Central memory CD8-positive, alpha-beta T cell (primary cell): ENCODE measurements at regions not wholly inside any gene's neighbourhood (a gene's known extent, or its start where the extent isn't known, plus 50 kb on each side); places are given as distances from the start of the nearest gene placed in this dataset.

Experiments
- ATAC-seq: fragments of 150-1000 bp; cut with Tn5 transposase; replicated peaks from 2 replicates; pipeline ENCODE4 v1.10.0; 2022; ENCODE audit warnings: mild to moderate bottlenecking, moderate FRiP score, moderate number of reproducible peaks; ENCODE audit not compliant: poor library complexity, severe bottlenecking; ENCODE audit errors: extremely low read depth
- DNase-seq, 2 donors: peaks; one replicate each; pipeline ENCODE4 v3.0.0; 2021; ENCODE audit warnings: low spot score in 2 of 2
- H3K27ac Mint-ChIP-seq: one replicate; pipeline ENCODE4 v1.8.0; 2022; ENCODE audit warnings: low read depth, mild to moderate bottlenecking, moderate library complexity, mixed read lengths
- H3K27me3 Mint-ChIP-seq: one replicate; pipeline ENCODE4 v1.8.0; 2022; ENCODE audit warnings: mixed read lengths
- H3K36me3 Mint-ChIP-seq: one replicate; pipeline ENCODE4 v1.8.0; 2022; ENCODE audit warnings: mild to moderate bottlenecking, moderate library complexity, mixed read lengths; ENCODE audit not compliant: insufficient read depth
- H3K4me1 Mint-ChIP-seq: one replicate; pipeline ENCODE4 v1.8.0; 2022; ENCODE audit warnings: mixed read lengths
- H3K4me3 Mint-ChIP-seq: one replicate; pipeline ENCODE4 v1.8.0; 2022; ENCODE audit warnings: mild to moderate bottlenecking, moderate library complexity, mixed read lengths
- H3K9me3 Mint-ChIP-seq: one replicate; pipeline ENCODE4 v1.8.0; 2022; ENCODE audit warnings: mixed read lengths

GRCh38 chr18:77671456-77672167, 422.0 kb downstream of the GALR1 start:
- no peak overlapping the region for H3K4me3 Mint-ChIP-seq
- ATAC-seq (no peak), DNase-seq (no peak)
- no peak overlapping the region for H3K27ac Mint-ChIP-seq
- no peaks in the 10 kb centered on the region for H3K36me3 Mint-ChIP-seq
- no peaks in the 10 kb centered on the region for H3K9me3 Mint-ChIP-seq
- peaks cover 74% of the 10 kb centered on the region for H3K27me3 Mint-ChIP-seq
- H3K4me1 Mint-ChIP-seq = no peaks in the 10 kb centered on the region

- H3K4me1 Mint-ChIP-seq = no peaks in the 10 kb centered on the region
- no peaks in the 10 kb centered on the region for H3K9me3 Mint-ChIP-seq
- H3K36me3 Mint-ChIP-seq = no peaks in the 10 kb centered on the region
- ATAC-seq = no peak
- H3K27ac Mint-ChIP-seq = no peak overlapping the region
- H3K4me3 Mint-ChIP-seq = no peak overlapping the region
- peaks cover 72% of the 10 kb centered on the region for H3K27me3 Mint-ChIP-seq
- DNase-seq = no peak
Measured at GRCh38 chr18:77676910-77677309, 427.3 kb downstream of the GALR1 start.

GRCh38 chr18:77677536-77677935, 427.9 kb downstream of the GALR1 start:
- no peaks in the 10 kb centered on the region for H3K36me3 Mint-ChIP-seq
- DNase-seq (no peak), ATAC-seq (no peak)
- no peaks in the 10 kb centered on the region for H3K4me1 Mint-ChIP-seq
- no peak overlapping the region for H3K4me3 Mint-ChIP-seq
- no peak overlapping the region for H3K27ac Mint-ChIP-seq
- peaks cover 66% of the 10 kb centered on the region for H3K27me3 Mint-ChIP-seq
- H3K9me3 Mint-ChIP-seq = no peaks in the 10 kb centered on the region

GRCh38 chr18:77679869-77680268, 430.2 kb downstream of the GALR1 start:
- H3K27me3 Mint-ChIP-seq = peaks cover 60% of the 10 kb centered on the region
- ATAC-seq (no peak), DNase-seq (no peak)
- no peaks in the 10 kb centered on the region for H3K4me1 Mint-ChIP-seq
- no peaks in the 10 kb centered on the region for H3K9me3 Mint-ChIP-seq
- no peak overlapping the region for H3K27ac Mint-ChIP-seq
- no peaks in the 10 kb centered on the region for H3K36me3 Mint-ChIP-seq
- no peak overlapping the region for H3K4me3 Mint-ChIP-seq

DNA sequence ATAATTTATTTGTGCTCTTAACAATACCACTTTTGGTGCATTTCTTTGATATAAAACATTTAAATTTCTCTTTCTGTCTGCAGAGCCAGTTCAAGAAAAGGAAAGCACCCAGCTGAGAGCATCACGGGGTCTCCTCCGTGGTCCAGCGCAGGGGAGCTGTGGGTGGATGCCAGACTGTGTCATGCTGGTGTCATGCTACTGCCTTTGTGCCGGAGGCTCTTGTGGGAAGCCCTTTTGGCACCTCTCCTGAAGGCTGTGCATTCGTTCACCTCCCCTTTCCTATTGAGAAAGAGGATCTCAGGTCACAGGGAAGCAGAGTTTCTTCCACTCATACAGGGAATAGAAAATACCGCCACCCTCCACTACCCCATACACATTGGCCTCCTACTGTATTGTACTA, 450.4 kb downstream of the GALR1 start:
- DNase-seq (no peak), ATAC-seq (no peak)
- no peaks in the 10 kb centered on the region for H3K4me1 Mint-ChIP-seq
- H3K36me3 Mint-ChIP-seq = no peaks in the 10 kb centered on the region
- H3K9me3 Mint-ChIP-seq = no peaks in the 10 kb centered on the region
- no peak overlapping the region for H3K4me3 Mint-ChIP-seq
- no peak overlapping the region for H3K27ac Mint-ChIP-seq
- H3K27me3 Mint-ChIP-seq = peaks cover 70% of the 10 kb centered on the region

DNA sequence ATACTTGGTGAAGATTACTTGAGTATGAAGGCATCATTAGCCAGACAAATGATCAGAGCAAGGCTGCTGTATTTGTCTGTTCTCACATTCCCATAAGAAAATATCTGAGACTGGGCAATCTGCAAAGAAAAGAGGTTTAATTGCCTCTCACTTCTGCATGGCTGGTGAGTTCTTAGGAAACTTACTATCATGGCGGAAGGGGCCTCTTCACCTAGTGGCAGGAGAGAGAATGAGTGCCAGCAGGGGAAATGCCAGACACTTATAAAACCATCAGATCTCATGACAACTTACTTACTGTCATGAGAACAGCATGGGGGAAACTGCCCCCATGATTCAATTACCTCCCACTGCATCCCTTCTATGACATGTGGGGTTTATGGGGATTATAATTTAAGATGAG, 452.3 kb downstream of the GALR1 start:
- H3K4me3 Mint-ChIP-seq = no peak overlapping the region
- H3K9me3 Mint-ChIP-seq = no peaks in the 10 kb centered on the region
- no peaks in the 10 kb centered on the region for H3K4me1 Mint-ChIP-seq
- ATAC-seq (no peak), DNase-seq (no peak)
- H3K27ac Mint-ChIP-seq = no peak overlapping the region
- H3K36me3 Mint-ChIP-seq = no peaks in the 10 kb centered on the region
- H3K27me3 Mint-ChIP-seq = peaks cover 80% of the 10 kb centered on the region

- DNase-seq = no peak
- Mint-ChIP-seq H3K27me3 (peaks cover 87% of the 10 kb centered on the region), H3K4me3 (no peak overlapping the region), H3K27ac (no peak overlapping the region), H3K4me1 (no peaks in the 10 kb centered on the region), H3K9me3 (no peaks in the 10 kb centered on the region), H3K36me3 (no peaks in the 10 kb centered on the region)
- ATAC-seq = no peak
Measured at GRCh38 chr18:77702686-77703085, 453.0 kb downstream of the GALR1 start.

DNA sequence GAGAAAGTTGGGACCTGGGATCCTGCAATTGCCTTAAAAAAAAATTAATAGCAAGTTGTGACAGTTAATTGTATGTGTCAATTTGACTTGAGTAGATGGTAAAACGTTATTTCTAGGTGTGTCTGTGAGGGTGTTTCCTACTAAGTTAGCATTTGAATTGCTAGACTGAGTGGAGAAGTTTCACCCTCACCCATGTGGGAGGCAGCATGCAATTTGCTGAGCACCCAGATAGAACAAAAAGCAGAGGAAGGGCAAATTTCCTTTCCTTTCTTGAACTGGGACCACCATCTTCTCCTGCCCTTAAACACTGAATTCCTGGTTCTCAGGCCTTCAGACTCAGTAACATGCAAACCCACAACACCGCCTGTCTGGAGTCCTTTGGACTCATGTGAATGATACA, 455.7 kb downstream of the GALR1 start:
- no peak overlapping the region for H3K27ac Mint-ChIP-seq
- H3K9me3 Mint-ChIP-seq = no peaks in the 10 kb centered on the region
- no peak overlapping the region for H3K4me3 Mint-ChIP-seq
- H3K36me3 Mint-ChIP-seq = no peaks in the 10 kb centered on the region
- no peaks in the 10 kb centered on the region for H3K4me1 Mint-ChIP-seq
- ATAC-seq (no peak), DNase-seq (no peak)
- peaks cover 95% of the 10 kb centered on the region for H3K27me3 Mint-ChIP-seq

- Mint-ChIP-seq H3K36me3 (no peaks in the 10 kb centered on the region), H3K27ac (no peak overlapping the region), H3K27me3 (peaks cover 83% of the 10 kb centered on the region), H3K4me3 (no peak overlapping the region), H3K9me3 (no peaks in the 10 kb centered on the region), H3K4me1 (no peaks in the 10 kb centered on the region)
- no peak for ATAC-seq
- DNase-seq = no peak
Measured at GRCh38 chr18:77708826-77709506, 459.3 kb downstream of the GALR1 start.

- no peaks in the 10 kb centered on the region for H3K36me3 Mint-ChIP-seq
- H3K4me3 Mint-ChIP-seq = no peak overlapping the region
- DNase-seq = no peak
- ATAC-seq = no peak
- no peaks in the 10 kb centered on the region for H3K4me1 Mint-ChIP-seq
- peaks cover 62% of the 10 kb centered on the region for H3K27me3 Mint-ChIP-seq
- no peaks in the 10 kb centered on the region for H3K9me3 Mint-ChIP-seq
- no peak overlapping the region for H3K27ac Mint-ChIP-seq
Measured at GRCh38 chr18:77711096-77711495, 461.4 kb downstream of the GALR1 start.

DNA sequence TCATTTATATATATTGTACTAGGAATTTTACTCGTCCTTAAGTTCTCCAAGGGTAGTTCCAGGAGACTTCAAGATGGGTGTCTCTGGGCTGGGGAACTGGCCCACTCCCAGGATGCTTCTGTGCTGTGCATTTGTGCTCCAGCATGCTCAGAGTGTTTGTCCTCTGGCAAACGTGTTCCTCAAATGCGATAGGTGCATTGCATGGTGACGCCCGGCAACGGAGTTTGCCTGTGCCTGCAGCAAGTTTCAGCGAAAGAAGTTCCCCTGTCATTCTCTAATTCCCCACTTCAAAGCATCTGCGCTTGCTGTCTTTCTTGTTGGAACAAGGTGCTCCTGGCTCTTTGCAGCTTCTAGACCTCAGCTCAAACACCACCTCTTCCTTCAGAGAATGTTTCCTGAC, 465.1 kb downstream of the GALR1 start:
- Mint-ChIP-seq H3K9me3 (no peaks in the 10 kb centered on the region), H3K4me1 (no peaks in the 10 kb centered on the region), H3K4me3 (no peak overlapping the region), H3K36me3 (no peaks in the 10 kb centered on the region), H3K27ac (no peak overlapping the region), H3K27me3 (peaks cover 56% of the 10 kb centered on the region)
- ATAC-seq (no peak), DNase-seq (no peak)

DNA sequence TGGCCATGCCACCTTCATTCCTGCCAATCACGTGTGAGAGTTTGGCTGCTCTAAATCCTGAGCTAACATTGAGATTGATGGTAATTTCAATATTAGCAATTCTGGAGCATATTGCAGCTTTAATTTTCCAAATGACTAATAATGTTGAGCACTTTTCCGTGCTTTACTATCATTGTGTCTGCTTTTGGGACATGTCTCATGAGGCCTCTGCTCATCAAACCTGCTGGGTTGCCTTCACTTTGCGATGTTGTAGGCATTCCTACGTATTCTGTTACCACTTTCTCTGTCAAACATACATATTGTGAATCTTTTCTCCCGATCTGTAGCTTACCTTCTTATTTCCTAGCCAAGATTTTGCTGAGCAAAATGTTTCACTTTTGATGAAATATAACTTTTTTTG, 466.6 kb downstream of the GALR1 start:
- H3K27me3 Mint-ChIP-seq = peaks cover 48% of the 10 kb centered on the region
- no peaks in the 10 kb centered on the region for H3K9me3 Mint-ChIP-seq
- ATAC-seq (no peak), DNase-seq (no peak)
- H3K4me1 Mint-ChIP-seq = no peaks in the 10 kb centered on the region
- H3K4me3 Mint-ChIP-seq = no peak overlapping the region
- H3K27ac Mint-ChIP-seq = no peak overlapping the region
- no peaks in the 10 kb centered on the region for H3K36me3 Mint-ChIP-seq

GRCh38 chr18:77733292-77733903, 483.8 kb downstream of the GALR1 start:
- Mint-ChIP-seq H3K27me3 (peaks cover 58% of the 10 kb centered on the region), H3K4me1 (no peaks in the 10 kb centered on the region), H3K9me3 (no peaks in the 10 kb centered on the region), H3K36me3 (no peaks in the 10 kb centered on the region), H3K27ac (no peak overlapping the region), H3K4me3 (no peak overlapping the region)
- no peak for ATAC-seq
- no peak for DNase-seq
